ENCODE measurements at regions not wholly inside any gene's neighbourhood (a gene's known extent, or its start where the extent isn't known, plus 50 kb on each side); places are given as distances from the start of the nearest gene placed in this dataset.

- TF ChIP-seq, protein P1, sequence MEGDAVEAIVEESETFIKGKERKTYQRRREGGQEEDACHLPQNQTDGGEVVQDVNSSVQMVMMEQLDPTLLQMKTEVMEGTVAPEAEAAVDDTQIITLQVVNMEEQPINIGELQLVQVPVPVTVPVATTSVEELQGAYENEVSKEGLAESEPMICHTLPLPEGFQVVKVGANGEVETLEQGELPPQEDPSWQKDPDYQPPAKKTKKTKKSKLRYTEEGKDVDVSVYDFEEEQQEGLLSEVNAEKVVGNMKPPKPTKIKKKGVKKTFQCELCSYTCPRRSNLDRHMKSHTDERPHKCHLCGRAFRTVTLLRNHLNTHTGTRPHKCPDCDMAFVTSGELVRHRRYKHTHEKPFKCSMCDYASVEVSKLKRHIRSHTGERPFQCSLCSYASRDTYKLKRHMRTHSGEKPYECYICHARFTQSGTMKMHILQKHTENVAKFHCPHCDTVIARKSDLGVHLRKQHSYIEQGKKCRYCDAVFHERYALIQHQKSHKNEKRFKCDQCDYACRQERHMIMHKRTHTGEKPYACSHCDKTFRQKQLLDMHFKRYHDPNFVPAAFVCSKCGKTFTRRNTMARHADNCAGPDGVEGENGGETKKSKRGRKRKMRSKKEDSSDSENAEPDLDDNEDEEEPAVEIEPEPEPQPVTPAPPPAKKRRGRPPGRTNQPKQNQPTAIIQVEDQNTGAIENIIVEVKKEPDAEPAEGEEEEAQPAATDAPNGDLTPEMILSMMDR (IDR thresholded peaks at IDR 0.05): no peak
- no peak for TF ChIP-seq POLR2AphosphoS5 (IDR thresholded peaks at IDR 0.05)
These were observed 1094.3 kb downstream of the VRK1 start for GRCh38 chr14:97891515-97891914.

Measured in suprapubic skin (tissue), 3 donors.